Neural cell (in vitro differentiated cells): ENCODE measurements at regions not wholly inside any gene's neighbourhood (a gene's known extent, or its start where the extent isn't known, plus 50 kb on each side); places are given as distances from the start of the nearest gene placed in this dataset.

Source experiments
- EP300 ChIP-seq: fragments of 450-650 bp; conservative IDR thresholded peaks from 2 replicates; pipeline ENCODE4 v1.6.1; 2014; ENCODE audit warnings: antibody characterized with exemption, mild to moderate bottlenecking, moderate library complexity; ENCODE audit not compliant: poor library complexity, severe bottlenecking
- EZH2 ChIP-seq: fragments of 200-600, 300-800 bp; shearing (Covaris generic), sonication (generic); IDR thresholded peaks from 2 replicates; pipeline ENCODE4 v1.6.1; 2014; ENCODE audit warnings: antibody characterized with exemption, low read length, borderline replicate concordance, mild to moderate bottlenecking; ENCODE audit not compliant: insufficient read depth, poor library complexity, severe bottlenecking
- MXI1 ChIP-seq: fragments of 450-650 bp; conservative IDR thresholded peaks from 2 replicates; pipeline ENCODE4 v1.6.1; 2014; ENCODE audit warnings: antibody characterized with exemption, mild to moderate bottlenecking; ENCODE audit not compliant: poor library complexity, severe bottlenecking
- POLR2AphosphoS5 ChIP-seq: IDR thresholded peaks from 2 replicates; pipeline ENCODE4 v1.6.1; 2012
- RAD21 ChIP-seq: fragments of 450-650 bp; conservative IDR thresholded peaks from 2 replicates; pipeline ENCODE4 v1.6.1; 2014; ENCODE audit warnings: antibody characterized with exemption, mild to moderate bottlenecking, moderate library complexity
- TF ChIP-seq, protein P1 (sequence below): fragments of 450-650 bp; IDR thresholded peaks from 2 replicates; pipeline ENCODE4 v1.5.1; 2014; ENCODE audit warnings: antibody characterized with exemption, mild to moderate bottlenecking, moderate library complexity; ENCODE audit not compliant: poor library complexity, severe bottlenecking
- TF ChIP-seq, protein P2 (sequence below): IDR thresholded peaks from 2 replicates; pipeline ENCODE4 v1.6.1; 2012; ENCODE audit warnings: borderline replicate concordance

GRCh38 chr18:44216169-44216568, 464.5 kb upstream of the SETBP1 start:
- TF ChIP-seq, protein P1, sequence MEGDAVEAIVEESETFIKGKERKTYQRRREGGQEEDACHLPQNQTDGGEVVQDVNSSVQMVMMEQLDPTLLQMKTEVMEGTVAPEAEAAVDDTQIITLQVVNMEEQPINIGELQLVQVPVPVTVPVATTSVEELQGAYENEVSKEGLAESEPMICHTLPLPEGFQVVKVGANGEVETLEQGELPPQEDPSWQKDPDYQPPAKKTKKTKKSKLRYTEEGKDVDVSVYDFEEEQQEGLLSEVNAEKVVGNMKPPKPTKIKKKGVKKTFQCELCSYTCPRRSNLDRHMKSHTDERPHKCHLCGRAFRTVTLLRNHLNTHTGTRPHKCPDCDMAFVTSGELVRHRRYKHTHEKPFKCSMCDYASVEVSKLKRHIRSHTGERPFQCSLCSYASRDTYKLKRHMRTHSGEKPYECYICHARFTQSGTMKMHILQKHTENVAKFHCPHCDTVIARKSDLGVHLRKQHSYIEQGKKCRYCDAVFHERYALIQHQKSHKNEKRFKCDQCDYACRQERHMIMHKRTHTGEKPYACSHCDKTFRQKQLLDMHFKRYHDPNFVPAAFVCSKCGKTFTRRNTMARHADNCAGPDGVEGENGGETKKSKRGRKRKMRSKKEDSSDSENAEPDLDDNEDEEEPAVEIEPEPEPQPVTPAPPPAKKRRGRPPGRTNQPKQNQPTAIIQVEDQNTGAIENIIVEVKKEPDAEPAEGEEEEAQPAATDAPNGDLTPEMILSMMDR: no peak
- TF ChIP-seq, protein P2, sequence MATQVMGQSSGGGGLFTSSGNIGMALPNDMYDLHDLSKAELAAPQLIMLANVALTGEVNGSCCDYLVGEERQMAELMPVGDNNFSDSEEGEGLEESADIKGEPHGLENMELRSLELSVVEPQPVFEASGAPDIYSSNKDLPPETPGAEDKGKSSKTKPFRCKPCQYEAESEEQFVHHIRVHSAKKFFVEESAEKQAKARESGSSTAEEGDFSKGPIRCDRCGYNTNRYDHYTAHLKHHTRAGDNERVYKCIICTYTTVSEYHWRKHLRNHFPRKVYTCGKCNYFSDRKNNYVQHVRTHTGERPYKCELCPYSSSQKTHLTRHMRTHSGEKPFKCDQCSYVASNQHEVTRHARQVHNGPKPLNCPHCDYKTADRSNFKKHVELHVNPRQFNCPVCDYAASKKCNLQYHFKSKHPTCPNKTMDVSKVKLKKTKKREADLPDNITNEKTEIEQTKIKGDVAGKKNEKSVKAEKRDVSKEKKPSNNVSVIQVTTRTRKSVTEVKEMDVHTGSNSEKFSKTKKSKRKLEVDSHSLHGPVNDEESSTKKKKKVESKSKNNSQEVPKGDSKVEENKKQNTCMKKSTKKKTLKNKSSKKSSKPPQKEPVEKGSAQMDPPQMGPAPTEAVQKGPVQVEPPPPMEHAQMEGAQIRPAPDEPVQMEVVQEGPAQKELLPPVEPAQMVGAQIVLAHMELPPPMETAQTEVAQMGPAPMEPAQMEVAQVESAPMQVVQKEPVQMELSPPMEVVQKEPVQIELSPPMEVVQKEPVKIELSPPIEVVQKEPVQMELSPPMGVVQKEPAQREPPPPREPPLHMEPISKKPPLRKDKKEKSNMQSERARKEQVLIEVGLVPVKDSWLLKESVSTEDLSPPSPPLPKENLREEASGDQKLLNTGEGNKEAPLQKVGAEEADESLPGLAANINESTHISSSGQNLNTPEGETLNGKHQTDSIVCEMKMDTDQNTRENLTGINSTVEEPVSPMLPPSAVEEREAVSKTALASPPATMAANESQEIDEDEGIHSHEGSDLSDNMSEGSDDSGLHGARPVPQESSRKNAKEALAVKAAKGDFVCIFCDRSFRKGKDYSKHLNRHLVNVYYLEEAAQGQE: no peak
- TF ChIP-seq MXI1 (no peak), EZH2 (no peak), EP300 (no peak), RAD21 (no peak), POLR2AphosphoS5 (no peak)
